B cell (primary cell): ENCODE measurements at regions not wholly inside any gene's neighbourhood (a gene's known extent, or its start where the extent isn't known, plus 50 kb on each side); places are given as distances from the start of the nearest gene placed in this dataset.
"Not testable (repeated sequence)": the region's sequence is repeated elsewhere in the genome, so short reads cannot be mapped to it uniquely, and the experiment has no call there.

ENCODE experiments used
- ATAC-seq: fragments of 200-7000 bp; cut with Tn5 transposase; one replicate; pipeline ENCODE4 v1.10.0; 2021; ENCODE audit warnings: low read depth, mild to moderate bottlenecking, moderate number of reproducible peaks, moderate library complexity
- CTCF ChIA-PET: fragments of 350-600 bp; sonication (Branson Sonifier 250); formaldehyde crosslinking; loops from one replicate; lab custom pipeline; 2021; ENCODE audit warnings: antibody characterized with exemption, inconsistent platforms; lab: Charles Lee
- POLR2A ChIA-PET: fragments of 350-600 bp; sonication (Branson Sonifier 250); formaldehyde crosslinking; loops from one replicate; lab custom pipeline; 2021; ENCODE audit warnings: antibody characterized with exemption; lab: Charles Lee
- DNase-seq: peaks from one replicate; pipeline ENCODE4 v3.0.0; 2013
- H2AFZ ChIP-seq: 2 replicates; pipeline ENCODE4 v1.6.1; 2012; ENCODE audit warnings: mild to moderate bottlenecking, low read depth, low read length; ENCODE audit not compliant: insufficient read depth, poor library complexity, severe bottlenecking
- H3K27ac ChIP-seq, 2 donors: 1 replicate in 1 of 2; 2 replicates in 1 of 2; pipeline ENCODE4 v1.5.1; 2012 to 2013; ENCODE audit warnings: low read length in 2 of 2, mild to moderate bottlenecking in 2 of 2, moderate library complexity in 1 of 2
- H3K27me3 ChIP-seq, 4 experiments: fragments of 200-600 bp in 1 of 4; sonication (generic) in 1 of 4; replicated peaks in 1 of 4; 1 replicate in 2 of 4; 2 replicates in 2 of 4; pipeline versions ENCODE4 v1.6.1 to v1.7.0; 2013 to 2016; ENCODE audit warnings: low read length in 3 of 4, mild to moderate bottlenecking in 2 of 4, mixed read lengths in 1 of 4, moderate library complexity in 1 of 4; ENCODE audit not compliant: insufficient read depth in 4 of 4, control insufficient read depth in 3 of 4; ENCODE audit errors: control extremely low read depth in 1 of 4
- H3K36me3 ChIP-seq, 2 experiments: replicated peaks in 1 of 2; 1 replicate in 1 of 2; 2 replicates in 1 of 2; pipeline versions ENCODE4 v1.6.1 to v1.7.1; 2013; ENCODE audit warnings: low read length in 1 of 2; ENCODE audit not compliant: insufficient read depth in 2 of 2, control insufficient read depth in 1 of 2; ENCODE audit errors: control extremely low read depth in 1 of 2, extremely low read depth in 1 of 2
- H3K4me1 ChIP-seq, 2 donors: fragments of 200-600 bp in 1 of 2; sonication (generic) in 1 of 2; 1 replicate in 1 of 2; 2 replicates in 1 of 2; pipeline versions ENCODE4 v1.5.1 to v1.6.1; 2013 to 2017; ENCODE audit warnings: low read length in 2 of 2; ENCODE audit not compliant: control insufficient read depth in 2 of 2, insufficient read depth in 2 of 2
- H3K4me2 ChIP-seq: replicated peaks from 2 replicates; pipeline ENCODE3; 2012; ENCODE audit warnings: mild to moderate bottlenecking, low read depth, low read length; ENCODE audit not compliant: poor library complexity, severe bottlenecking
- H3K4me3 ChIP-seq, 5 experiments: fragments of 200-600 bp in 1 of 5; sonication (generic) in 1 of 5; 1 replicate in 3 of 5; 2 replicates in 2 of 5; pipeline versions ENCODE4 v1.5.1 to v1.7.0; 2011 to 2016; ENCODE audit warnings: low read length in 4 of 5, mild to moderate bottlenecking in 4 of 5, low read depth in 2 of 5, control low read depth in 1 of 5, moderate library complexity in 1 of 5; ENCODE audit not compliant: insufficient read depth in 1 of 5; ENCODE audit errors: control extremely low read depth in 1 of 5, extremely low read depth in 1 of 5
- H3K79me2 ChIP-seq: fragments of 200-600 bp; sonication (generic); one replicate; pipeline ENCODE4 v1.6.0; 2016; ENCODE audit warnings: low read length; ENCODE audit not compliant: control insufficient read depth, insufficient read depth
- H3K9ac ChIP-seq: fragments of 200-600 bp; sonication (generic); 2 replicates; pipeline ENCODE4 v1.6.1; 2017; ENCODE audit warnings: mild to moderate bottlenecking, low read length, moderate library complexity
- H3K9me3 ChIP-seq, 3 donors: one replicate each; pipeline versions ENCODE4 v1.6.1 to v1.7.1; 2013; ENCODE audit warnings: low read length in 2 of 3; ENCODE audit not compliant: control insufficient read depth in 2 of 3, insufficient read depth in 1 of 3; ENCODE audit errors: control extremely low read depth in 1 of 3
- H4K20me1 ChIP-seq: 2 replicates; pipeline ENCODE4 v1.6.0; 2012; ENCODE audit warnings: mild to moderate bottlenecking, low read length; ENCODE audit not compliant: insufficient read depth, control insufficient read depth, poor library complexity, severe bottlenecking
- H3K27ac Mint-ChIP-seq: one replicate; pipeline ENCODE4 v1.8.0; 2021; ENCODE audit warnings: mixed read lengths
- H3K27me3 Mint-ChIP-seq: one replicate; pipeline ENCODE4 v1.8.0; 2021; ENCODE audit warnings: mixed read lengths
- H3K4me1 Mint-ChIP-seq: one replicate; pipeline ENCODE4 v1.8.0; 2021; ENCODE audit warnings: mixed read lengths
- H3K4me3 Mint-ChIP-seq: one replicate; pipeline ENCODE4 v1.8.0; 2021; ENCODE audit warnings: mixed read lengths
- H3K9me3 Mint-ChIP-seq: one replicate; pipeline ENCODE4 v1.8.0; 2022; ENCODE audit warnings: mixed read lengths; ENCODE audit not compliant: insufficient read depth
- EZH2 ChIP-seq: IDR thresholded peaks from 2 replicates; pipeline ENCODE4 v1.6.1; 2012; ENCODE audit warnings: borderline replicate concordance, low read depth, mild to moderate bottlenecking, moderate library complexity, low read length; ENCODE audit not compliant: insufficient read depth, poor library complexity, severe bottlenecking
- WGBS: methylation state at CpG from one replicate; pipeline ENCODE4 v1.1.5; 2013; ENCODE audit warnings: missing lambda C conversion rate; ENCODE audit not compliant: insufficient coverage; 5-methylcytosine and 5-hydroxymethylcytosine counted together
- intact Hi-C: fragments of 100-400 bp; cut with micrococcal nuclease; formaldehyde crosslinking; loops from one replicate; pipeline ENCODE4 v1.10.0; 2022
- TF ChIP-seq, protein P1 (sequence below): fragments of 200-600 bp; IDR thresholded peaks from one replicate; pipeline ENCODE4 v1.8.0; 2022; ENCODE audit warnings: antibody characterized with exemption, mild to moderate bottlenecking

DNA sequence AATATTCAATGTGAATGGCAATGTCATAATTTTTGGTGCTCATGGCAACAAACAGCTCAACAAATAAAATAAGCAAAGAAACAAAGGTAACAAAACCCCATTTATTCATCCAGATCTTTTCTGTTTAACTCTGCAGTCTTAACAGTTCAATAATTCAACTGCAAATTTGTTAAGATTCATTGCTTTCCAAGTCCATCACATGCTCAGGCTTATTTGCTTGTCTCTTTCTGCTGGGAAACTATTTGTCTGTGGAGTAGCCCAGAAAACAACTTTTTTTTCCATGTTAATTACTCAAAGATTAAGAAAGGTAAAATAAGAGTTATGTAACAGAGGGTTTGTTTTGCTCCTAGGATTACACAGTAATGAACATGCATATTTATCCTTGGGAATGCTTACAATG, 92.6 kb upstream of the PNPT1 start:
- TF ChIP-seq, protein P1, sequence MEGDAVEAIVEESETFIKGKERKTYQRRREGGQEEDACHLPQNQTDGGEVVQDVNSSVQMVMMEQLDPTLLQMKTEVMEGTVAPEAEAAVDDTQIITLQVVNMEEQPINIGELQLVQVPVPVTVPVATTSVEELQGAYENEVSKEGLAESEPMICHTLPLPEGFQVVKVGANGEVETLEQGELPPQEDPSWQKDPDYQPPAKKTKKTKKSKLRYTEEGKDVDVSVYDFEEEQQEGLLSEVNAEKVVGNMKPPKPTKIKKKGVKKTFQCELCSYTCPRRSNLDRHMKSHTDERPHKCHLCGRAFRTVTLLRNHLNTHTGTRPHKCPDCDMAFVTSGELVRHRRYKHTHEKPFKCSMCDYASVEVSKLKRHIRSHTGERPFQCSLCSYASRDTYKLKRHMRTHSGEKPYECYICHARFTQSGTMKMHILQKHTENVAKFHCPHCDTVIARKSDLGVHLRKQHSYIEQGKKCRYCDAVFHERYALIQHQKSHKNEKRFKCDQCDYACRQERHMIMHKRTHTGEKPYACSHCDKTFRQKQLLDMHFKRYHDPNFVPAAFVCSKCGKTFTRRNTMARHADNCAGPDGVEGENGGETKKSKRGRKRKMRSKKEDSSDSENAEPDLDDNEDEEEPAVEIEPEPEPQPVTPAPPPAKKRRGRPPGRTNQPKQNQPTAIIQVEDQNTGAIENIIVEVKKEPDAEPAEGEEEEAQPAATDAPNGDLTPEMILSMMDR, result no peak
- TF ChIP-seq EZH2, result no peak
- intact Hi-C loops, result no loop called here
- Mint-ChIP-seq H3K9me3 (no peaks in the 10 kb centered on the region), H3K27ac (no peak overlapping the region), H3K4me1 (no peaks in the 10 kb centered on the region), H3K27me3 (no peaks in the 10 kb centered on the region), H3K4me3 (no peak overlapping the region)
- Histone ChIP-seq H3K27ac (no peak overlapping the region), H3K36me3 (no peaks in the 10 kb centered on the region), H3K27me3 (no peaks in the 10 kb centered on the region), H3K4me2 (no peak overlapping the region), H3K4me3 (no peak overlapping the region), H3K9me3 (no peaks in the 10 kb centered on the region), H4K20me1 (no peaks in the 10 kb centered on the region), H3K4me1 (no peaks in the 10 kb centered on the region), H2AFZ (no peak overlapping the region), H3K79me2 (no peaks in the 10 kb centered on the region), H3K9ac (no peak overlapping the region)
- POLR2A ChIA-PET, result no interaction called here
- CTCF ChIA-PET, result no interaction called here
- no peak for DNase-seq
- ATAC-seq, result no peak

DNA sequence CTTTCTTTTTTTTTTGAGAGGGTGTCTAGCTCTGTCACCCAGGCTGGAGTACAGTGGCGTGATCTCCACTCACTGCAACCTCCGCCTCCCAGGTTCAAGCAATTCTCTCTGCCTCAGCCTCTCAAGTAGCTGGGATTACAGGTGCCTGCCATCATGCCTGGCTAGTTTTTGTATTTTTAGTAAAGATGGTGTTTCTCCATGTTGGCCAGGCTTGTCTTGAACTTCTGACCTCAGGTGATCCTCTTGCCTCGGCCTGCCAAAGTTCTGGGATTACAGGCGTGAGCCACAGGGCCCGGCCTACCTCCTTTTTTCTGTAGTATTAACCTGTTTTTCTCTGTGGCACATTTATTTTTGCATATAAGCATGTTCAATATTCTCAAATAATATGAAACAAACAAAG, 90.1 kb upstream of the PNPT1 start:
- H3K9me3 ChIP-seq, H4K20me1 ChIP-seq, H3K79me2 ChIP-seq, H3K27ac Mint-ChIP-seq, H3K27me3 Mint-ChIP-seq, intact Hi-C loops, POLR2A ChIA-PET, H3K9ac ChIP-seq, H3K4me3 ChIP-seq, H3K36me3 ChIP-seq, H3K4me2 ChIP-seq, ATAC-seq, DNase-seq, H3K27me3 ChIP-seq, H3K27ac ChIP-seq, H3K9me3 Mint-ChIP-seq, H2AFZ ChIP-seq, CTCF ChIA-PET, H3K4me3 Mint-ChIP-seq, H3K4me1 ChIP-seq, H3K4me1 Mint-ChIP-seq: not testable (repeated sequence)
- WGBS, result no CpG with 5 or more reads among the region's 5 CpGs
